ENCODE measurements at regions not wholly inside any gene's neighbourhood (a gene's known extent, or its start where the extent isn't known, plus 50 kb on each side); places are given as distances from the start of the nearest gene placed in this dataset.

DNA sequence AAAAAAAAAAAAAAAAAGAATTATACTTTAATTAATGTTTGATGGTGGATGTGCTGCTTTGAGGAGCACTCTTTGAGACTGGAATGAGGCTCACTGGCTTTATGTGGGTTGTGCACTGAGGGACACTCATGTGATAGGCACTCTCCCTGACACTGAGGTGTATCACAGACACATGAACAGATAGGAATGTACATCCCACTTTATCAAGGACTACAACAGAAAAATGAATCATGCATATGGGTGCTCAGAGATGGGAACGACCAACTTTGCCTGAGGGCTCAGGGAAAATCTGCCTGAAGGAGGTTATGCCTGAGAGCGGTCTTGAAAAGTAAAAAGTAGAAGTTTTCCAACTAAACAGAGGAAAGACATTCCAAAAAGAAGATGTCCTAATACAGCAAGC lies 97.7 kb upstream of the RBPJ start:
- TF ChIP-seq ZFP3 (CRISPR knock-in tag; IDR thresholded peaks at IDR 0.05) (no peak), ARNTL (CRISPR knock-in tag; IDR thresholded peaks at IDR 0.05; ENCODE audit: borderline replicate concordance, low read depth) (no peak), ZFP30 (CRISPR knock-in tag; IDR thresholded peaks at IDR 0.05) (no peak), OSR1 (CRISPR knock-in tag; IDR thresholded peaks at IDR 0.05) (no peak), ZNF565 (CRISPR knock-in tag; conservative IDR thresholded peaks at IDR 0.05; ENCODE audit: low read depth) (no peak), SNAI2 (CRISPR knock-in tag; IDR thresholded peaks at IDR 0.05) (no peak), RARB (CRISPR knock-in tag; IDR thresholded peaks at IDR 0.05) (no peak), CSDC2 (CRISPR knock-in tag; IDR thresholded peaks at IDR 0.05) (no peak), ZNF70 (CRISPR knock-in tag; IDR thresholded peaks at IDR 0.05) (no peak), TCF4 (CRISPR knock-in tag; IDR thresholded peaks at IDR 0.05; ENCODE audit: borderline replicate concordance) (no peak)
- TF ChIP-seq, protein P1, sequence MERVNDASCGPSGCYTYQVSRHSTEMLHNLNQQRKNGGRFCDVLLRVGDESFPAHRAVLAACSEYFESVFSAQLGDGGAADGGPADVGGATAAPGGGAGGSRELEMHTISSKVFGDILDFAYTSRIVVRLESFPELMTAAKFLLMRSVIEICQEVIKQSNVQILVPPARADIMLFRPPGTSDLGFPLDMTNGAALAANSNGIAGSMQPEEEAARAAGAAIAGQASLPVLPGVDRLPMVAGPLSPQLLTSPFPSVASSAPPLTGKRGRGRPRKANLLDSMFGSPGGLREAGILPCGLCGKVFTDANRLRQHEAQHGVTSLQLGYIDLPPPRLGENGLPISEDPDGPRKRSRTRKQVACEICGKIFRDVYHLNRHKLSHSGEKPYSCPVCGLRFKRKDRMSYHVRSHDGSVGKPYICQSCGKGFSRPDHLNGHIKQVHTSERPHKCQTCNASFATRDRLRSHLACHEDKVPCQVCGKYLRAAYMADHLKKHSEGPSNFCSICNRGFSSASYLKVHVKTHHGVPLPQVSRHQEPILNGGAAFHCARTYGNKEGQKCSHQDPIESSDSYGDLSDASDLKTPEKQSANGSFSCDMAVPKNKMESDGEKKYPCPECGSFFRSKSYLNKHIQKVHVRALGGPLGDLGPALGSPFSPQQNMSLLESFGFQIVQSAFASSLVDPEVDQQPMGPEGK (CRISPR knock-in tag; IDR thresholded peaks at IDR 0.05; ENCODE audit: borderline replicate concordance): no peak
- TF ChIP-seq, protein P2, sequence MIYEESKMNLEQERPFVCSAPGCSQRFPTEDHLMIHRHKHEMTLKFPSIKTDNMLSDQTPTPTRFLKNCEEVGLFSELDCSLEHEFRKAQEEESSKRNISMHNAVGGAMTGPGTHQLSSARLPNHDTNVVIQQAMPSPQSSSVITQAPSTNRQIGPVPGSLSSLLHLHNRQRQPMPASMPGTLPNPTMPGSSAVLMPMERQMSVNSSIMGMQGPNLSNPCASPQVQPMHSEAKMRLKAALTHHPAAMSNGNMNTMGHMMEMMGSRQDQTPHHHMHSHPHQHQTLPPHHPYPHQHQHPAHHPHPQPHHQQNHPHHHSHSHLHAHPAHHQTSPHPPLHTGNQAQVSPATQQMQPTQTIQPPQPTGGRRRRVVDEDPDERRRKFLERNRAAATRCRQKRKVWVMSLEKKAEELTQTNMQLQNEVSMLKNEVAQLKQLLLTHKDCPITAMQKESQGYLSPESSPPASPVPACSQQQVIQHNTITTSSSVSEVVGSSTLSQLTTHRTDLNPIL (CRISPR knock-in tag; IDR thresholded peaks at IDR 0.05; ENCODE audit: low read depth): no peak
- TF ChIP-seq, protein P3, sequence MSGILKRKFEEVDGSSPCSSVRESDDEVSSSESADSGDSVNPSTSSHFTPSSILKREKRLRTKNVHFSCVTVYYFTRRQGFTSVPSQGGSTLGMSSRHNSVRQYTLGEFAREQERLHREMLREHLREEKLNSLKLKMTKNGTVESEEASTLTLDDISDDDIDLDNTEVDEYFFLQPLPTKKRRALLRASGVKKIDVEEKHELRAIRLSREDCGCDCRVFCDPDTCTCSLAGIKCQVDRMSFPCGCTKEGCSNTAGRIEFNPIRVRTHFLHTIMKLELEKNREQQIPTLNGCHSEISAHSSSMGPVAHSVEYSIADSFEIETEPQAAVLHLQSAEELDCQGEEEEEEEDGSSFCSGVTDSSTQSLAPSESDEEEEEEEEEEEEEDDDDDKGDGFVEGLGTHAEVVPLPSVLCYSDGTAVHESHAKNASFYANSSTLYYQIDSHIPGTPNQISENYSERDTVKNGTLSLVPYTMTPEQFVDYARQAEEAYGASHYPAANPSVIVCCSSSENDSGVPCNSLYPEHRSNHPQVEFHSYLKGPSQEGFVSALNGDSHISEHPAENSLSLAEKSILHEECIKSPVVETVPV (CRISPR knock-in tag; IDR thresholded peaks at IDR 0.05): no peak
